Natural killer cell (primary cell): ENCODE measurements at regions not wholly inside any gene's neighbourhood (a gene's known extent, or its start where the extent isn't known, plus 50 kb on each side); places are given as distances from the start of the nearest gene placed in this dataset.

Experiments used
- ATAC-seq, 3 donors: fragments of 150-1000 bp in 2 of 3; fragments of 200-7000 bp in 1 of 3; cut with Tn5 transposase; 1 replicate in 1 of 3; 2 replicates in 2 of 3; pipeline ENCODE4 v1.10.0; 2021; ENCODE audit warnings: mild to moderate bottlenecking in 2 of 3, moderate library complexity in 2 of 3
- DNase-seq, 2 donors: peaks; one replicate each; pipeline versions ENCODE4 v3.0.0 to v3.0.0-alpha.2; 2013 to 2021; ENCODE audit warnings: mixed read lengths in 1 of 2
- H3K27ac ChIP-seq: one replicate; pipeline ENCODE4 v1.5.1; 2013; ENCODE audit warnings: mild to moderate bottlenecking, low read length
- H3K27me3 ChIP-seq: one replicate; pipeline ENCODE4 v1.6.1; 2013; ENCODE audit warnings: low read length; ENCODE audit not compliant: control insufficient read depth, insufficient read depth
- H3K36me3 ChIP-seq: one replicate; pipeline ENCODE4 v1.6.1; 2013; ENCODE audit warnings: low read length; ENCODE audit not compliant: control insufficient read depth, insufficient read depth
- H3K4me1 ChIP-seq: one replicate; pipeline ENCODE4 v1.6.1; 2013; ENCODE audit warnings: low read length; ENCODE audit not compliant: control insufficient read depth, insufficient read depth
- H3K4me3 ChIP-seq: one replicate; pipeline ENCODE4 v1.5.1; 2013; ENCODE audit warnings: low read length
- H3K9me3 ChIP-seq: one replicate; pipeline ENCODE4 v1.6.1; 2013; ENCODE audit warnings: low read length; ENCODE audit not compliant: control insufficient read depth, insufficient read depth
- H3K27ac Mint-ChIP-seq, 2 donors: one replicate each; pipeline ENCODE4 v1.8.0; 2022; ENCODE audit warnings: mild to moderate bottlenecking in 2 of 2, mixed read lengths in 2 of 2, moderate library complexity in 1 of 2
- H3K27me3 Mint-ChIP-seq, 2 donors: one replicate each; pipeline ENCODE4 v1.8.0; 2022; ENCODE audit warnings: low read depth in 2 of 2, mixed read lengths in 2 of 2
- H3K36me3 Mint-ChIP-seq: one replicate; pipeline ENCODE4 v1.8.0; 2022; ENCODE audit warnings: mixed read lengths
- H3K4me1 Mint-ChIP-seq, 2 donors: one replicate each; pipeline ENCODE4 v1.8.0; 2022; ENCODE audit warnings: mixed read lengths in 2 of 2
- H3K4me3 Mint-ChIP-seq: one replicate; pipeline ENCODE4 v1.8.0; 2022; ENCODE audit warnings: mild to moderate bottlenecking, moderate library complexity, mixed read lengths
- H3K9me3 Mint-ChIP-seq, 2 donors: one replicate each; pipeline ENCODE4 v1.8.0; 2022; ENCODE audit warnings: mixed read lengths in 2 of 2
- CTCF ChIP-seq: fragments of 200-600 bp; IDR thresholded peaks from one replicate; pipeline ENCODE4 v1.8.0; 2022; ENCODE audit warnings: antibody characterized with exemption
- WGBS: methylation state at CpG from one replicate; pipeline ENCODE4 v1.1.7; 2013; ENCODE audit warnings: missing lambda C conversion rate; ENCODE audit not compliant: insufficient coverage; 5-methylcytosine and 5-hydroxymethylcytosine counted together
- intact Hi-C: fragments of 100-400 bp; cut with micrococcal nuclease; formaldehyde crosslinking; loops from one replicate; pipeline ENCODE4 v1.14.2; 2022

GRCh38 chr17:77373299-77374169, 232.8 kb downstream of the SEC14L1 start:
- peak overlapping the region; percentile 97 for H3K4me3 Mint-ChIP-seq
- peaks cover 52 to 66% of the 10 kb centered on the region in 2 donors for H3K4me1 Mint-ChIP-seq
- H3K36me3 ChIP-seq = peaks cover 8% of the 10 kb centered on the region

GRCh38 chr17:77374170-77374936, 233.6 kb downstream of the SEC14L1 start:
- H3K27ac Mint-ChIP-seq = peak overlapping the region; percentile 81 to 82
- peak overlapping the region; percentile 72 for H3K4me3 ChIP-seq
- peaks cover 77% of the 10 kb centered on the region for H3K4me1 ChIP-seq

More at GRCh38 chr17:77373299-77374169, 232.8 kb downstream of the SEC14L1 start:
- intact Hi-C loops = loop anchor here (2.0 to 5.0 kb wide), 3 partner anchors 27 to 41 kb away; no protein-coding TSS in a partner anchor
- no peaks in the 10 kb centered on the region for H3K27me3 Mint-ChIP-seq
- DNase-seq (peak in 1 of 2 donors; percentile 76), ATAC-seq (peak; percentile 27 to 53 (median 43))
- H3K36me3 Mint-ChIP-seq = no peaks in the 10 kb centered on the region
- no peak for TF ChIP-seq CTCF
- Histone ChIP-seq H3K4me3 (peak overlapping the region; percentile 72), H3K27me3 (no peaks in the 10 kb centered on the region), H3K4me1 (peaks cover 69% of the 10 kb centered on the region), H3K9me3 (no peaks in the 10 kb centered on the region), H3K27ac (peak overlapping the region; percentile 60)
- H3K9me3 Mint-ChIP-seq = no peaks in the 10 kb centered on the region
- under 1% methylated on average over 90 of the region's 90 CpGs for WGBS
- H3K27ac Mint-ChIP-seq = peak overlapping the region; percentile 81 to 82

GRCh38 chr17:77375108-77375916, 234.5 kb downstream of the SEC14L1 start:
- WGBS = 52% methylated on average over 19 of the region's 19 CpGs
- Mint-ChIP-seq H3K27ac (peak overlapping the region; percentile 80 to 82), H3K4me3 (peak overlapping the region; percentile 97), H3K4me1 (peaks cover 59 to 77% of the 10 kb centered on the region in 2 donors), H3K27me3 (no peaks in the 10 kb centered on the region), H3K9me3 (no peaks in the 10 kb centered on the region), H3K36me3 (no peaks in the 10 kb centered on the region)
- Histone ChIP-seq H3K9me3 (no peaks in the 10 kb centered on the region), H3K27me3 (no peaks in the 10 kb centered on the region), H3K4me3 (peak overlapping the region; percentile 72), H3K4me1 (peaks cover 86% of the 10 kb centered on the region), H3K36me3 (peaks cover 14% of the 10 kb centered on the region), H3K27ac (peak overlapping the region; percentile 54)
- no peak for ATAC-seq
- no peak for DNase-seq
- TF ChIP-seq CTCF = no peak
- intact Hi-C loops = no loop called here

More at GRCh38 chr17:77374170-77374936, 233.6 kb downstream of the SEC14L1 start:
- H3K9me3 ChIP-seq = no peaks in the 10 kb centered on the region
- Mint-ChIP-seq H3K27me3 (no peaks in the 10 kb centered on the region), H3K4me3 (peak overlapping the region; percentile 97), H3K9me3 (no peaks in the 10 kb centered on the region), H3K4me1 (peaks cover 55 to 70% of the 10 kb centered on the region in 2 donors), H3K36me3 (no peaks in the 10 kb centered on the region)
- no peaks in the 10 kb centered on the region for H3K27me3 ChIP-seq
- H3K27ac ChIP-seq = peak overlapping the region; percentile 60
- DNase-seq (peak; percentile 55 to 88), ATAC-seq (peak; percentile 62 to 67 (median 63))
- H3K36me3 ChIP-seq = peaks cover 14% of the 10 kb centered on the region
- 2% methylated on average over 34 of the region's 34 CpGs for WGBS
- intact Hi-C loops = loop anchor here (5.0 kb wide), 1 partner anchor 42 kb away; no protein-coding TSS in a partner anchor
- TF ChIP-seq CTCF = no peak
